Muscle of back (tissue), 3 donors: ENCODE measurements at regions not wholly inside any gene's neighbourhood (a gene's known extent, or its start where the extent isn't known, plus 50 kb on each side); places are given as distances from the start of the nearest gene placed in this dataset.

Experiments
- DNase-seq, 3 donors: peaks; one replicate each; pipeline versions ENCODE4 v3.0.0 to v3.0.0-alpha.2; 2013

DNA sequence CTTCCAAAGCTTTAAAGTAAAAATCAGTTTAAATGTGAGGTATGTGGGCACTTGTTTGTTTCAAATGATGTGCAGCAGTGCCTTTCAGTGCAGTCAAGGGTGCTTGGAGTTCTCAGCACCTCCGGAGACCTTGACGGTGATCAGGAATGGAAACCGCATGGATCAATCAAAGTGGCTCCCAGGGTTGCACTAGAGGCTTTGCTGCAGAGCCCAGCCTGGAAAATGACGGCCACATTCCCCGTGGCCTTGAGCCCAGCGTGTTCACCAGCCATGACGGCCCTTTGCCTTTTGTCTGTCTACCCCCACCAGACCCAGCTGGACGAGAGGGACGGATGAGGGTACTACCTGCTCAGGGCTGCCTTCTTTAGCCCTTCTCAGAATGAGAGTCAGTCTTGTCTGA is 320.0 kb downstream of the TEX29 start:
- no peak for DNase-seq

DNA sequence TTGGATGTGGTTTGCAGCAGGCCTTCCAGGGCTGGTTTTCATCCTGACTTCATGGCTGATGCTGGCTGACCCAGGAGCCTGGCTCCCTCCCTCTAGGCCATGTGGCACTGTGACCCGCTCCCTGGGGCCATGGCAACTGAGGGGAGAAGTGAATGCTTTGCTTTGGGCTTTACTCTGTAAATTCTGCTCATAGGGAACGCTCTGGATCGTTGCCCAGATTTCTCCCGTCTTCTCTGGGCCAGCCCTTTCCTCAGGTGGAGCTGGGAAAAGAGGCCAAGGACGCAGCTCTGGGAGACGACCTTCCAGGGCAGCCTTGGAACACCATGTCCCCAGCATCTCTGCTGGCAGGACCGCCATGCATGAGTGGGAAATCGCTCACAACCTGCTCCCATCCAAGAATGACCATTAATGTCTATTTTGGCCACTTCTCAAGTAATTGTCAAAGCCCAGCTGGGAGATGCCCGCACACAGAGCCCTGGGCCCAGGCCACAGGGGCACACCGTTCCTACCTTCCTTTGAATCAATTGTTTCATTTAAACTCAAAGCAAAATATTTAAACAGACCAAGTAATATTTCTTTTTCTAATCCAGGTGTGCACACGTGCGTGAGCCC is 321.8 kb downstream of the TEX29 start:
- DNase-seq, result no peak

DNA sequence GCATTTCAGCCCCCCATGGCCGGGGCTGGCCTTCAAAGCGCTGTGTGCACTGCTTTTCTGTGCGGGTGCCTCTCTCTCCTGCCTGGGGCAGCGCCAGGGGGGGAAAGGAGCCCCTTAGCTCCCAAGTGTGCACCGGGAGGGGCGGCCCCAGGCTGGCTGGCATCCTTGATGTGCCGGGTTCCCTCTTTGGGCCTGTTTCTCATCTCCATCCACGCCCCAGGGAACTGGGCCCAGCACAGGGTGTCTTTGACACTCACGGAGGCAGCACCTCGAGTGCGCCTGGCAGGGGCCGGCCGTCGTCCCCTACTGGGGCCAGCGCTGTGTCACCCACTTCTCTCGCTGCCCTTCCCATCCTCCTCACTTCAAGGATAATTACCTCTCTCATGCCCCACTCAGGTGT is 324.3 kb downstream of the TEX29 start:
- no peak for DNase-seq

DNA sequence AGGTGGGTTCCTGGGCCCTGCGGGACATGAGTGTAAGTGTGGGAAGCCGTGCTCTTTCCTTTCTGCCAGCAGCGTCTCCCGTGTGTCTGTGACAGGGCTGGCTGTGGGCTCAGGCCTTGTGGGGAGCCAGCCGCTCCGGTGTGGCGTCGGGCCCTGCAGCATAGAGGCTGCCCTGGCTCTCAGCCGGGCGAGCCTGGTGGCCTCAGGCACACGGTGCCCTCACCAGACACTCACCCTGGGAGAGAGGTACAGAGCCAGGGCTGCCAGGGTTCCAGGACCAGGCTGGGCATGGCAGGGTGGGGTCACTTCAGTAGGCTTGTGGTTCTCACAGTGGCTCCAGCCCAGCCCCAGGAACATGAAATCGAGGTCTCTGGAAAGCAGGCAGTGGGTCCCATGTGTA is 324.8 kb downstream of the TEX29 start:
- no peak for DNase-seq

DNA sequence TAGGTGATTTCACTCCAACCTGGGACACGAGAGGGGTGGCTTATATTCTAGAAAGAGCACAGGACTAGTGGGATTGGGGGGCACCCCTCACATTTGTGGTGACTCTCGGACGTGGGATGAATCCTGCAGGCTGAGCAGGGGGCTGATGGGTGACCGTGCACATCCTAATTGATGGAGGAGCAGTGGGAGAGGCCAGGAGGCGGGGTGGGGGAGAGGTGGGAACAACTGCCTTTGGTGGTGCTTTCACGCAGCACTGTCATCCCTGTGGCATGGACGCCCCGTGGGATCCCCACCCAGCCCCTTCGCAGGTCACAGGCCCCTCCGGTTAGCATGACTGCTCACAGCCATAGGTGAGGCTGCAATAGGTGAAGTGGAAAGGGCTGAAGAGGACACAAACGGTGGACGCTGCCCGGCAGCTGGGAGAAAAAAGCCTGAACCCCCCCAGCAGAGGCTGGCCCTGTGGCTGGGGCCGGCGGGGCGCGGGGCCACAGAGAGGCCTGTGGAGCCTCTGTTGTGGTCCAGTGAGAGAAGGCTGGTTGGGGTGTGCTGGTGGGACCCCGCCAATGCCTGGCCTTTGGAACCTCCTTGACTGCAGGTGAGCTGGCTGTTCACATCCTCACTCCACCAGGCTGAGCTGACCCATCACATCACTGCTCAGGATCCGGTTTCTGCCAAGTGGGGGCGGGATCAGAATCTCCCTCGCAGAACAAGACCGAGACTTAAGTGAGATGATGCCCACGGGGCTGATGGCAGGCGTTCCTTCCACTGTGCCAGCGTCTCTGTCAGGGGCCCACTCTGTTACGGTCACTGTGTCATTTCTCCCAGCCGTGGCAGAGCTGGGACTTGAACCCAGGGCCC is 325.4 kb downstream of the TEX29 start:
- no peak for DNase-seq

DNA sequence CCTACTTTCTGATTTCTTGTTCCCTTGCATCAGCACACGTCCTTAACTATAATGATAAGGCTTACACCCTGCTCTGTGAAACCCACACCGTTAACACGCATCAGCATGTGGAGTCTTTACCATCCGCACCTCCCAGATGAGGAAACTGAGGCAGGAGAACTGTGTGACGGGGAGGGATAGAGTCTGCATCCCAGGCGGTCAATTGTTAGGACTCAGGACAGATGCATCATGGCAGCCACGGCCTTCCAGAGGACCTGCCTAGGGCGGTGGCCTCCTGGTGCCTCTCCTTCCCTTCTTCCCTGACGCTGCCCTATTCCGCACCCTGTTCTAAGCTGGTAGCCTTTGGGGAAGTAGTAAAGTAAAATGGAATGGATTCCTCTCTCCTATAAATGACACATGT is 326.0 kb downstream of the TEX29 start:
- no peak for DNase-seq

DNA sequence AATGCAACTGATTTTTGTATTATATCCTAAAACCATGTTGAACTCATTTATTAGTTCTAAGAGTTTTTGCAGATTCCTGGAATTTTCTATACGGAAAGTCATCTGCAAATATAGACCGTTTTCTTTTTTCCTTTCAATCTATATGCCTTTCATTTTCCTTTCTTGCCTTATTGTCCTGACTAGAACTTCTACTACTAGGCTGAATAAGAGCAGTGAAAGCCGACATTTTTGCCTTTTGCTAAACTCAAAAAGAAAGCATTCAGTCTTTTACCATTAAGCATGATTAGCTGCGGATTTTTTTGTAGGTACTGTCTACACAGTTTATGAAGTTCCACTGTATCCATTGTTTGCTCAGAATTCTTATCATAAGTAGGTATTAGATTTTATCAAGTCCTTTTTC is 328.4 kb downstream of the TEX29 start:
- no peak for DNase-seq

DNA sequence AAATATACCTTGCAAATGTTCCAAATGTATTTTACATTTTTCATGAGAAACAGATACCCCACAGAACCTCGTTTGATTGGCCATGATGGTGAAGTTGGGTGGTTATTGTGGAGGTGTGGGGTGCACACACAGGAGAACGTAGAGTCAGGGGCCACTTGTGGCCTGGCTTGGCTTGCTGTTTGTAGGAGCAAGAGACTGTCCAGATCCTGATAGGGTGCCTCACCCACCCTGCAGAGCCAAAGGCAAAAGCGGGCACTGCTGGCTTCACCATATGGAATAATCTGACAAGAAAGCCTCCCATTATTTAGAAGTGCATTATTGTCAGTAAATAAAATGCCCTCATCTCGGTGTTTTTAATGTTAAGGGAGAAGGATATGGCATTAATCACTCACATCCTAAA is 330.2 kb downstream of the TEX29 start:
- no peak for DNase-seq

DNA sequence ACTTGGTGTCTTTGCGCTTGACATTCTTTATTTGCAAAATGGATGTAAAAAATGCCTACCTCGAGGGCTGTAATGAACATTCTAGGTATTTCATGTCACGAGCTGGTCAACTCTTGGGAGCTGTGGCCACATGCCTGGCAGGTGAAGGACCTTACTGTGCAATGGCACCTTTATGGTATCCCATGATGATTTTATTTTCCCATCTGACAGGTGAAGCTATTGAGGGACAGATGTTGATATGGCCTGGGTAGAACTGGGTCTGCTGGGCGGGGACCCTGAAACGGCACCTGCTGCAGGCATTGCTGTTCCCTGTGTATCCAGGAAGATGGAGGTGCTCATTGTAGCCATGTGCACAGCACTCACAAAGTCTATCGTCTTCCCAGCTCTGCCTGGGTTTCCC is 332.2 kb downstream of the TEX29 start:
- DNase-seq, result no peak

DNA sequence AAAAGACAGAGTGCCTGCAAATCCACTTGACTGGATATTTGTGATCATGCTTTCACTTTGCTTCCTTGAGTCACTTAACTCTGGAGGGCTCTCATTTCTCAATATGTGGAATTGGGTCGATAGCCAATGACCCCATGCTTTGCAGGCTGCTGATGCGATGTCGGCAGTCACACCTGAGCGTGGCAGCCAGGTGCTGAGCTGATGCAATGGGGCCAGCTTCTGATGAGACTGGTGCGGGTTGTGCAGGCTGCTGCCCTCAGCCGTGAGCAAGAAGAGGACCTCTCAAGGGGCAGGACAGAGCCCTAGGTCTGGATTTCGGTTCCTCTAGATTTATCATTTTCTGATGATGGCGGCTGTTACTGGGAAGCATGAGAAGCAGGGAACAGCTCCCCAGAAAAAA is 334.1 kb downstream of the TEX29 start:
- no peak for DNase-seq

DNA sequence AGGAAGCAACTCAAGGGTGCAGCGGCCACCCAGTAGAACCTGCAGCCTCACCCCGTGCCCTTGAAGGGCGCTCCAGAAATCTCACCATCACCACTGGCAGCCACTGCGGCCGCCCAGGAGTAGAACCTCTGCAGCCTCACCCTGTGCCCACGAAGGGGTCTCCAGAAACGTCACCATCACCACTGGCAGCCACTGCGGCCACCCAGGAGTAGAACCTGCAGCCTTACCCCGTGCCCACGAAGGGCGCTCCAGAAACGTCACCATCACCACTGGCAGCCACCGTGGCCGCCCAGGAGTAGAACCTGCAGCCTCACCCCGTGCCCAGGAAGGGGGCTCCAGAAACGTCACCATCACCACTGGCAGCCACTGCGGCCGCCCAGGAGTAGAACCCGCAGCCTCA is 336.0 kb downstream of the TEX29 start:
- no peak for DNase-seq

DNA sequence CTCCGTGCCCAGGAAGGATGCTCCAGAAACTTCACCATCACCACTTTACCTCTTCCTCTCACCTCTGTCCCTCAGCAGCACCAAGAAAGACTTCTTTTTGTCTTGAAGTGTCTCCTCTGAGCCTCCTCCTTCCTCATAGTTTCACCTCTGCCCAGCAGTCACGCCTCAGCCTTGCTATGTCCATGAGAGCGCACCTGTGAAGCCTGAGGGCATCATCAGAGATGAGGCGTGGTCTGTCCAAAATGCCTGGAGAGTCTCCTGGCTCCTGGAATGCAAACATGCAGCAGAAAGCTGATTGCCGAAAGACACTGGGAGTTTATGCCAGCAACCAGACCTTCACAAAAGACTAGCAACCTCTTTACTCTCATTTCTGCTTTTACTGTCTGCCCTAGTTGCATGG is 336.6 kb downstream of the TEX29 start:
- no peak for DNase-seq

DNA sequence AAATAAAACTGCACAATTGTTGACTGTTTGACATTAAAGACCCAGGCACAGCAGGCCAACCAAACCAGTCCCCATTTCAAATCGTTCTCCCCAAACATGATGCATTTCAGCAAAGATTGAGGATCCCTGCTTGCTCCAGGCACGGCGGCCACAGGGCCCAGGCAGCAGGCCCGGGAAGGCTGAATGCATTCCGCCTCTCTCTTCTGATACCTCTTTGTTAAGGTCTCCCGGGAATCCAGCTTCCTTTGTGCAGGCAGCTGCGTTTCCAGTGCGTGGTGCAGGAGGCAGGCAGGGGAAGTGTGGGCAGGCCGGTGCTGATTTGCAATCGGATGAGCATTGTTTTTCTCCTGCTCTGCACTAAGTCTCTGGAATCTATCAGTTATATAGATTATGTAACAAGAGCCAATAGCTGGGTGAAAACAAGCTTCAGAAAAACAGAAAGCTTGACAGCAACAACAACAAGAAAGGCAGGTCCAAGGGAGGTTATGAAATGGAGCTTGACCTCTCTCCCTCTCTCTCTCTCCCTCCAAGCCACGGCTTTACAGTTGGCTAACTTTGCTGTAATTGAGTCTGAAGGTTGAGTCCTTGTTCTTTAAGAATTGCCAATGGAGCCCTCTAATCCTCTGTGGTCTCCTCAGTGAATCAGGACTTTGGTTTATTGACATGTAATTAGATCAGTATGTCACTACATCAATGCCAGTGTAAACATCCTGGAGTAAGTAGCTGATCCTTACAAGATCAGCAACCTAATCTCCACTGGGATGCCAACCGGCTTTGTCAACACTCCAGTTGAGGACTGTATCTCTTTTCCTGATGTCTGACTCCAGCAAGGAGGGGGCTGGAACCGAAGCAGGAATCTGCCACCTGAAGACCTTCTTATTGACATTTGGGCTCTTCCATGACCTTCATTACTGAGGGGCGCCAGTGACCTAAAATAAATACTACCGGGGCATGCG is 338.0 kb downstream of the TEX29 start:
- peak in 1 of 3 donors; percentile 34 for DNase-seq

DNA sequence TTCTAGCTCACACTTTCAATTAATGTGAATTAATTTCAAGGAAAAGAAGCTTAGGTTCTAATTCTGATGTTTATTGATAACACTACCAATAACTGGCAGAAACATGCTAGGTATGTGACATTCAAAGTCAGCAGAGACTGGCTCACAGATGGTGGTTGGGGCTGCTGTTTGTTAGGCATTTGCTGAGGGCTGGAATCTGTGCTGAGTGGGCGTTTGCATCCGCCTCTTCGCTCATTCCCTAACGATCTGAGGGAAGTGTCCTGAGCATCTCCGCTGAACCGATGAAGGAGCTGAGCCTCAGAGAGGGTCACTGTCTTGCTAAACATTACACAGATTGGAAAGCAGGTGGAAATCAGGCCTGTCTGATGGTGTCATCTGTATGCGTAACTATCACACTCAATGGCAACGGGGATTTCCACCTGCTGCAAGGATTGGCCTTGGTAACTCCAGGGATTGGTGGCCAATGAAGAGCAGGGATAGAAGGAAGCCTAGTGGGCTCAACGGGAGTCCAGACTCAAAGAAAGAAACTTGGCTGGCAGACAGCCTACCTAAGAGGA is 338.9 kb downstream of the TEX29 start:
- DNase-seq, result no peak

DNA sequence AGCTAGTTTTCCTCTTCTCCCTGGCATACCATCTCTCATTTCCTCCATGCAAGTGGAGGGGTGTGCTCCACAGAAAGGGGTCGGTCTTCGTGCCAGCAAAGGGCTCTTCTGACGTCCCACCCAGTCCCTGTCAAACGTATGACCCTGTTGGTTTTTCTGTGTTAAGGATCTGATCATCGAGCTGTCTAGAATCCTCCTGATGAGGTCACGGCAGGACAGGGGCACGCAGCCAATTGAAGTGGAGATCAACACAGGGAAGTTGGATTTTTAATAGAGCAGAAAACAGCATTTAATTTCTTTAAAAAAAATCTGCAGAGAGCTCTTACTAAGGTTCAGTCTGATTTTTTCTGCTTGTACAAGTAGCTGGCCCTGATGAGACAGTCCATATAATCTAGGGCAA is 339.4 kb downstream of the TEX29 start:
- DNase-seq, result no peak

DNA sequence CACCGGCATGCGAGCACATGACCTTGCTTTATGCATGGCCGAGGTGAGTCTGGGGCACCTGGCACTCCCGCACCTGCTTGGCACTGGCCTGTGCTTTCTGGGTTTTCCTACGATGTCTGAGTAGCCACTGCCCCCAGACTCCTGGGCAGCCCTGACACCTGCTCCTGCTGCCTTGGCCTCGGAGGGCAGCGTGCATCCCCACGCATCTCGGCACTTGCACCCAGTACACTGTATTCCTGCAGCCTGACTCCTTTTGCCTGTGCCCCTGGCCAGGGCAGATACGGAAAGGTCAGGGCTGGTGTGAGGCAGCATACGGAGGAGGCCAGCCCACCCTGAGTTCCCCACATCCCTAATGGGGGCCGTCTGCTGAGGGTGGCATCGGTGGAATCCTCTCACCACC is 340.6 kb downstream of the TEX29 start:
- DNase-seq, result no peak

DNA sequence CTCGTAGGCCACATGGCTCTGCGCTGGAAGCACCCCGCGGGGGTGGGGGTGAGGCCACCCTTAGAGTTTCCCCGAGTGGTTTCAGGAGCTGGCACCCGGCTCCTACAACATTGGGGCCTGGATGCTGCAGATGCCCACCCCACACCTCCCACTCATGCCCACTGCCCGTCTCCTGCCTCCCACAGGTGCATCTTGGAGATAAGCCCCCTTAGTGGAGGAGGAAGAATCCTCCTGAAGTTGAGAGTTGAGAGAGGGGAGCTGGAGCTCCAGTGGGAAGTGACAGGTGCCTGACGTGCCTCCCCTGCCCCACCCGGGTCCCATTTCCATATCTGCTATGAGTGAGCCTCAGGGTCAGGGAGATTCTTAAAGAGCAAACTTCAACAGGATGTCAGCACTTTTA is 341.3 kb downstream of the TEX29 start:
- no peak for DNase-seq

DNA sequence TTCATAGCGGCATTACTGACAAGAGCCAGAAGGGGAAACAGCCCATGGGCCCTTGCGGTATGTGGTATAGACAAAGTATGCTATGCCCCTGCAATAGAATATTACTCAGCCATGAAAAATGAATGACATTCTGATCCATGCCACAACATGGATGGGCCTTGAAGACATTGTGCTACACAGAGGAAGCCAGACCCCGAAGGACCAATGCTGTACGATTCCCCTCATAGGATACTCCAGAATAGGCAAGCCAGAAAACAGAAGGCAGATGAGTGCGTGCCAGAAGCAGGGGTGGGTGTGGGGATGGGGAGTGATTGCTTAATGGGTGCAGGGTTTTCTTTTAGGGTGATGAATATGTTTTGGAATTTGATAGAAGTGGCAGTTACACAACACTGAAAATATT is 342.0 kb downstream of the TEX29 start:
- no peak for DNase-seq

DNA sequence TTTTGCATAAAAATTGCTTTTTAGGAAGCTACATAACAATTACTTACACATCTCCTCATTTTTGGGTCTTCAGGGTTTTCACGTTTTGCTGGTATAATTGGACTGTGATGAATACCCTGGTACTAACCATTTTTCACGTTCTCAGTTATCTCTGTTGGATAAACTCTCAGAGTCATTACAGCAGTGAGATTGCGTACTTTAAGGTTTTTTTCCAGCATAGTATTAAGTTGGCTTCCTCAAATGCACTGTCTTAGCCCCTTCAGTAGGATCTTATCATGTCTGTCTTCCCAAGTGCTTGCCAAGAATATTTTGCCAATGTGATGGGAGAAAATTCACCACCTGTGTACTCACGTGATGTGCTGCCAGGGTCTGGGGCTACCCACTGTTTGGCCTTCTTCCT is 342.5 kb downstream of the TEX29 start:
- no peak for DNase-seq

DNA sequence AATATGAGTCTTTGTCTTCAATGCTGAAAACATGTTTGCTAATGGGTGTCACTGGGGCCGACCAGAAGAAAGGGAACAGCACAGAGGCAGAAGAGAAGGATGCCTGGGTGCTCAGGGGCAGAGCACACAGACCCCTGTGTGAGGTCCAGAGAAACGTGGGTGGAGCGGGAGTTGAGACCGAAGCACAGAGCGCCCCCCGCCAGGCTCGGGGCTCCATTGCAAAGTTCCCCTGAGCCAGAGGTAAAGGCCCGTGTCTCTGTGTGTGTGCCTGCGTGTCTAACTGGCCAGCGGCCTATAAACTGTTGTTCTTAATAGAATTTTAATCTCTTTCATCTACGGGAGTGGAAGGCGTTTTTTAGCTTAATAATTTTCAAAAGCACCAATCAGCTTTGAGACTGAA is 343.1 kb downstream of the TEX29 start:
- no peak for DNase-seq

DNA sequence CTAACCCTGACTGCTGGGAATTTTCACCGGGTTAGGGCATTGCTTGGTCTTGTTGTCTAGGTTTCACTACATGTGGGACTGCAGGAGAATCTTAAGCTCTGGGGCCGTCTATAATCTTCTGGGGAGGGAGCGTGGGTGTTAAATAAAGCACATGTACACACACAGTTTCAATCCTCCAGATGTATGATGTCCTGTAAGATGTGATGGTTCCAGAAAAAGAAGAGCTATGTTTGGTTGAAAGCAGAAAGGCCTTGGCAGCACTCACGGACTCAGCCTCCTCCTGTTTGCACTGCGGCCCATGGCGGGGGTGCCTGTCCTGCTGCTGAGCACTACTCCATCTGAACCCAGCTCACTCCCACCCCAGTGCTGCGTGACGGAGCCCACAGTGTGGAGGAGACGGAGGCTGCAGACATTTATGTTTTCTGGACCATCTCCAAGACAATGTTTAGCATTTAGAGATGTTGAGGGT is 343.5 kb downstream of the TEX29 start:
- DNase-seq, result peak in 1 of 3 donors; percentile 32

DNA sequence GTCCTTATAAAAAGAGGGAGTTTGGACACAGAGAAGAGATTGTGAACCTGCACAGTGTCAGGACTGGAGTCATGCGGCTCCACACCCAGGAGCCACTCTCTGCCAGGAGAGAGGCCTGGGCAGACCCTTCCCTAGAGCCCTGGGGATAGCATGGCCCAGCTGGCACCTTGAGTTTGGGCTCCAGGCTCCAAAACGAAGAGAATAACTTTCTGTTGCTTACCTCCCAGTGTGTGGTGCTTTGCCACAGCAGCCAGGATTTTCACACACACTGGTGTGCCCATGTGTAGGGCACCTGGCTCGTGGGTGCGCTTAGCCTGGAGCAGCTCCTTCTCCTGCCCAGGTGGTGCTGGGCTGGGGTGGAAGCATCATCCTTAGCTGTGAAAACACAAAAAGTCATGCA is 344.3 kb downstream of the TEX29 start:
- no peak for DNase-seq
